AG20443 (cell line): ENCODE measurements at regions not wholly inside any gene's neighbourhood (a gene's known extent, or its start where the extent isn't known, plus 50 kb on each side); places are given as distances from the start of the nearest gene placed in this dataset.
"Not testable (repeated sequence)": the region's sequence is repeated elsewhere in the genome, so short reads cannot be mapped to it uniquely, and the experiment has no call there.

Experiments used
- DNase-seq: peaks from one replicate; pipeline ENCODE4 v3.0.0; 2012; ENCODE audit warnings: low spot score, mixed read lengths

DNA sequence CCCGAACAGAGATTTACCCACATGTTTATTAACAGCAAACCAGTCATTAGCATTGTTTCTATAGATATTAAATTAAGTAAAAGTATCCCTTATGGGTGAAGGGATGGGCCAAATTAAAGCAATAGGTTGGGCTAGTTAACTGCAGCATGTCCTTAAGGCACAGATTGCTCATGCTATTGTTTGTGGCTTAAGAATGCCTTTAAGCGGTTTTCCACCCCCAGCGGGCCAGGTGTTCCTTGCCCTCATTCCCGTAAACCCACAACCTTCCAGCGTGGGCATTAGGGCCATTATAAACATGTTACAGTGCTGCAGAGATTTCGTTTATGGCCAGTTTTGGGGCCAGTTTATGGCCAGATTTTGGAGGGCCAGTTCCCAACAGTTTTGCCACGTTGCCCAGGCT lies 245.3 kb upstream of the PROK2 start:
- not testable (repeated sequence) for DNase-seq

DNA sequence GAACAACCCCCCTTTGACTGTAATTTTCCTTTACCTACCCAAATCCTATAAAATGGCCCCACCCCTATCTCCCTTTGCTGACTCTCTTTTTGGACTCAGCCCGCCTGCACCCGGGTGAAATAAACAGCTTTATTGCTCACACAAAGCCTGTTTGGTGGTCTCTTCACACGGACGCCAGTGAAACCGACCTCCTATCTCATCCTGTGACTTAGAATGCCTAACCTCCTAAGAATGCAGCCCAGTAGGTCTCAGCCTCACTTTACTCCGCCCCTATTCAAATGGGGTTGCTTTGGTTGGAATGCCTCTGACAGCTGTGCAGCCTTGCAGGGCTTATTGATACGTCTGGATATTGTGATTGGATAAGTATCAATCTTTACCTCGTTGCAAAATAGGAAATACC lies 243.8 kb upstream of the PROK2 start:
- DNase-seq, result not testable (repeated sequence)

- not testable (repeated sequence) for DNase-seq
These were observed 243.4 kb upstream of the PROK2 start for GRCh38 chr3:72028307-72028706.

DNA sequence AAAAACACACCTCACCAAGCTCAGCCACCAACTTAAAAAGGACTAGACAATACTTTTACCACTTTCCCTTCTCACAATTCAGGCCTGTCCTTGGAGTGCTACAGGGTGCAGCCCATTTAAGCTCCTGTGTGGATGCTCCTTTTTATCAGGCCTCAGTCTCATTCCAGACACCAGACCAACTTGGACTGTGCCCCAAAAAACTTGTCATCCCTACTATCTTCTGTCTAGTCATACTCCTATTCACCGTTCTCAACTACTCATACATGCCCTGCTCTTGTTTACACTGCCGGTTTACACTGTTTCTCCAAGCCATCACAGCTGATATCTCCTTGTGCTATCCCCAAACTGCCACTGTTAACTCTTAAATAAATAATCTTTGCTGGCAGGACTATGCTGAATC lies 242.8 kb upstream of the PROK2 start:
- DNase-seq, result not testable (repeated sequence)

GRCh38 chr3:72022027-72022426 lies 237.1 kb upstream of the PROK2 start:
- no peak for DNase-seq

DNA sequence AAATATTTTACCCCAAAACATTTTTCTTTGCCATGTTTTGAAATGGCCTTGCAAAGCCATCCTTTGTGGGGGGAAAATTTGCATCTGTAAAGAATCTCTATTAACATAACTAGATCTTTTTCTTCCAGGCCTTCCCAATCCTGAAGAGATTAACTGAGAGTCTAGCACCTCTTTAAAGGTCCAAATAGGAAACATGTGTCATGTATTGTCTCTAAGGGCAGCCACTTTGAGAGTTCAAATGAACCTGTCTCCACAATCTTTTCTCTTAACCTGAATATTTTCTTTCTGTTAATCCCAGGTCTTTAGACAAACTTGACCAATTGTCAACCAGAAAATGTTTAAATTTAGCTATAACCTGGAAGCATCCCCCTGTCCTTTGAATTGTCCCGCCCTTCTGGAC lies 236.6 kb upstream of the PROK2 start:
- no peak for DNase-seq

DNA sequence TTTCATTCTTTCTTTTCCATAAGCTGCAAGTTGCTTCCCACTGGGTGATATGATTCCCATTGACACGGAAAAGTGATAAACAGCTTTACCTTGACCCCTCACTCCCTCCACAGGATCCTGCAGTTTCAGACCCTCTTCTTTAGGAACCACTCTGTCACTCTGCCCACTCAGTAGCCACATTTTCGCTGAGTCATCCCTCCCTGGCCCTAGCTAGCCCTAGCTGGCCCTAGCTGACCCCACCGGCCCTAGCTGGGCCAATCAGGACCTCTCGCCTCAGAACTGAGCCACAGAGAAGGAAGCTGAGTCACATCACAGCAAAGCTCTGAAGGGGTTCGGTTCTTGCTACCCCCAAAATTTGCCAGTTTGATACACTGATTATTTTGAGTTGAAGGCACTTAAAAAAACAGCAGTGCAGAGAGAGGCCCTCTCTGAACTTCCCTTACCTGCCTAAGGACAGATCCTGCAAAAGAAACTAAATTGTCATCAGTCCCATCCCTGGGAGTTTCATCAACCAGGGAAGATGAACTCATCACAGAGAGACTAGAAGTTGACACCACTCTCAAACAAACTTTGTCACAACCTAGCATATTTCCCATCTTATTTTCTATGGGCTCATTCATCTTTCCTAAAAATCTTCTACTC lies 233.5 kb upstream of the PROK2 start:
- peak; percentile 48 for DNase-seq

GRCh38 chr3:72017935-72018334 lies 233.0 kb upstream of the PROK2 start:
- no peak for DNase-seq

GRCh38 chr3:72017311-72017710 lies 232.4 kb upstream of the PROK2 start:
- DNase-seq, result no peak

- DNase-seq, result no peak
These were observed 230.5 kb upstream of the PROK2 start for GRCh38 chr3:72015463-72015862.

DNA sequence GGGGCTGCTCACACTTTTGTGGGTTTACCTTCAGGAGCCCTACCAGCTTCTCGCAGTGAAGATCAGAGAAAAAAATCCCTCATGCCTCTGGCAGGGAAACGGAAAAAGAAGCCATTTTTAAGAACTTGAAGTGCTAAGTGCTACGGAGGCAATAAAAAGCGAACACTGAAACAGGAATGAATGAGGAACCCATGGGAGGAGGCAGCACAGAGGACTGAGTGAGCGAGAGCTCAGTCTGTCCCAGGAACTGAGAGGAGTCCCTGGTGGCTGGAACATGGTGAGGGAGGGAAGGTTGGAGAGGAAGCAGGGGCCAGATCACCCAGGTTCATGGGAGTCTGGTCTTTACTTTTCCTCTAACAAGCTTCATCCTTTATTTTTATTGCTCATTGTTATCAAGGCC lies 228.1 kb upstream of the PROK2 start:
- no peak for DNase-seq

DNA sequence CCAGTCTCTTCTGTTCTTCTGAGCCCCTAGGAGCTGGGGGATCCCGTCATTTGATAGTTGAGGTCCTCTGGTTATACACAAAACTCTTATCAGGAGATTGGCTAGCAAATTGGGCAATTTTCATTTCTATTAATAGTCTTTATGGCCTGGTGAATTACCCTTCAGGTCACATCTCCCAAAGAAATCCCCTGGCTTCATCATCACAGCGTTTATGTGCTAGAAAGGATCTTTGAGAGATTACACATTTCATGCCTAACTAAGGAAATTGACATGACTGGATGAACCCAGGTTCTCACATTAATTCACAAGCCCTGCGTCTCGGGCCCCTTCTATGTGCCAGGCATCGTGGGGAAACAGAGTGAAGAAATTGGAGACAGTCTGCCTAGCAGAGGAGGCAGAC lies 227.4 kb upstream of the PROK2 start:
- no peak for DNase-seq

- DNase-seq, result peak; percentile 80
These were observed 226.5 kb upstream of the PROK2 start for GRCh38 chr3:72011485-72011884.

DNA sequence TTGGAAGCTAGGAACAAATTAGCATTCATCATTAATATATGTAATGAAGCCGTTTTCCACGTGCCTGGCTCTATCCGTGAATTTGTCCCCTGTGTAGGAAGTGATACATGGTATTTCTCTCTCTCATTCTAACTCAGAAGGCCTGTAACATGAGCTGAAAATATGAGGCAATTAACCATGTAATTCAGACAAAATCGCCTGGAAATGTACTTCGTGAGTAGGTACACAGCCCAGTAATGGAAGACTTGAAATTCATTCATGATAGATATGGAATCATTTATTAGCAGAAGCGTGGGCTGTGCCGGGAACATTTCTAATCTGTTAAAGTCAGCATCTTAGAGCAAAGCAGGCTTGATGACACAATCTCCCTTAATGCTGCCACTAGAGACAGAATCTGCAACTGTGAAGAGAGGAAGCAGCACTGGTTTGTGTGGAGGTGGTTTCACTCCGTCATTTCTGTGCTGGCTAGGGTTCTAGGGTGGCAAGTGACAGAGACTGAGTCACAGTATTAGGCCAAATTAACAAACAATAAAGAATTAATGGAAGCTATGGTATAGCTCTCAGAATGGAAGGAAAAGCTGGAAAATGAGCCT lies 225.0 kb upstream of the PROK2 start:
- peak; percentile 31 for DNase-seq

DNA sequence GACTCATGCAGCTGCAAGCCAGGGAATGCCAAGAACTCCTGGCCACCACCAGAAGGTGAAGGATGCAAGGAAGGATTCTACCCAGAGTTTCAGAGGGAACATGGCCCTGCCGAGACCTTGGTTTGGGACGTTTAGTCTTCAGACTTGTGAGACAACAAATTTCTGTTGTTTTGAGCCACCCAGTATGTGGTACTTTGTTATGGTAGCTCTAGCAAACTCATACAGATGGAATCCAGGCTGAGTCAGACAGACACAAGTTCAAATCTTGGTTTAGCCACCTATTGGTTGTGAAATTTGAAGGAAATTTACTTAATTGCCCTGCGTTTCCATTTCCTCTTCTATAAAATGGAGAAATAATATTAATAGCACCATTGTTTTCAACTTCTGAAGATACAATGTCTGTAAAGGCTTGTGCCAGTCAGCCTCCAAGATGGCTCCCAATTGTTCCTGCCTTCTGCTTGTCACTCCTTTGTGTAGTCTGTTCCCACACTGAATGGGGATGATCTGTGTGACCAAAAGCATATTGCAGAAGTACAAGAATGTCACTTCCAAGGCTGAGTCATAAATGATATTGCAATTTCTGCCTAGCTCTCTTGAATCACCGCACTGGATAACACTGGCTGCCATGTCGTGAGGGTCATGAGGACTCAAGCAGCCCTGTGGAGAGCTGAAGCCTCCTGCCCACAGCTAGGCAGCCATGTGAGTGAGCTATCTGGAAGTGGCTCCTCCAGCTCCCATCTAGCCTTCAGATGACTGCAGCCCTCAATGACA lies 223.5 kb upstream of the PROK2 start:
- peak; percentile 57 for DNase-seq

GRCh38 chr3:72006631-72007556 lies 221.9 kb upstream of the PROK2 start:
- DNase-seq, result peak; percentile 34

- peak; percentile 28 for DNase-seq
These were observed 219.9 kb upstream of the PROK2 start for GRCh38 chr3:72004749-72005292.

DNA sequence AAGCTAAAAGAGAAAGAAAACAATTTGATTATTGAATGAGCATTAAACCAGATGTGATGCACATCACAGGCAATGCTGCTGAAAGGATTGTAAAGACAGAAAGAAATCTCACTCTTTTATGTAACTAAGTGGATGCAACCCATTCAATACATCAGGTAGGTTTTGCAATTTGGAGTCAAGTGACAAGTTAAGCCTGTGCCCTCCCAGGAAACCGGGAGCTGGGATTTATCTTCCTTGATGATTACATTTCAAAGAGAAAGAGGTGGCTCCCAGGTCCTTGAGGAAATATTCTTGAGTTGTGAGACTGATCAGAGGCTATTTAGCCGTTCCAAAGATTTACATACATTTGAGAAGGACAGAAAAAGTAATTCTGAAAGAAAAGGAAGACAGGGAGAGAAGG lies 219.0 kb upstream of the PROK2 start:
- DNase-seq, result no peak

DNA sequence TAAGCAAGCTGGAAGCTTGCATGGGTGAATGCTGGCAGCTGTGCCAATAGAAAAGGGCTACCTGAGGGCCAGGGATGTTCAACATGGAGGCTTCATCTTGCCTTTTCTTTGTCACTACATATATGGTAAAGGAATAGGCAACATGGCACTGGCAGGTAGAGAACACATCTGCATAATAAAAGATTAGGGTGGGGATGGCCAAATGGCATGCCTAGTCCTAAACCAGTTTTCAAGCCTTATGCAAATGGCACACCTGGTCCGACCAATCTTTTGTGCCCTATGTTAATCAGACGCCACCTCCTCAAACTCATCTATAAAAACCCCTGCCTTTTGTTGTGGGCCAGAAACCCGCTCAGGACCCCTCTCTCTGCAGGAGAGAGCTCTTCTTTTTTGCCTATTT lies 216.8 kb upstream of the PROK2 start:
- no peak for DNase-seq

DNA sequence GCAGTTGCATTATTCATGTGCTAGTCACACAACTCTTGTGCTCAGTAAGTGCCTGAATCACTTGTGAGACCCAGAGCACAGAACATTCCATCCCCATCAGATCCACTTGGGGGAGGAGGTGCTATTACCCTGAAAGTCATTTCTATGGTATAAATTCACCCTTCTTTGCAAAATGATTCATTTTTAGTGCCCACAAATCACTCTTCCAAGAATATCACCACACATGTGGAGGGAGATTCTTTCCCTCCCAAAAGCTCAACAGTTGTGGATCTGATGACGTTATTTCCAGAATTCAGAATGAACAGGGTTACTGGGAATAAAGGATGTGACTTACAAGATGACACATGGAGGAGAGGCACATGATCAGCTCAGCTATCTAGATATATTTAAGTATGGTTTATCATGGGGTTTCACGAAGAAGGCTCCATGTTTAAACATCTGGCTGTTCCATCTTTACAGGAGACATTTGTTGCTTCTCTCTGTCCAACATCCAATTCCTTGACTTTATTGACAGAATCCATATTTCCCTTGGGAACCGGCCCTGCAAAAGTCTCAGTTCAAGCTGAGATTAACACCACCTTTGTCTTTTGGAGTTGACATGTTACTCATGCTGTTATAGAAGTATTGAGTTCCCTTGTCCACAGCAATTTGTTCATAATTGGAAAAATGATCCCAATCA lies 214.2 kb upstream of the PROK2 start:
- peak; percentile 90 for DNase-seq

DNA sequence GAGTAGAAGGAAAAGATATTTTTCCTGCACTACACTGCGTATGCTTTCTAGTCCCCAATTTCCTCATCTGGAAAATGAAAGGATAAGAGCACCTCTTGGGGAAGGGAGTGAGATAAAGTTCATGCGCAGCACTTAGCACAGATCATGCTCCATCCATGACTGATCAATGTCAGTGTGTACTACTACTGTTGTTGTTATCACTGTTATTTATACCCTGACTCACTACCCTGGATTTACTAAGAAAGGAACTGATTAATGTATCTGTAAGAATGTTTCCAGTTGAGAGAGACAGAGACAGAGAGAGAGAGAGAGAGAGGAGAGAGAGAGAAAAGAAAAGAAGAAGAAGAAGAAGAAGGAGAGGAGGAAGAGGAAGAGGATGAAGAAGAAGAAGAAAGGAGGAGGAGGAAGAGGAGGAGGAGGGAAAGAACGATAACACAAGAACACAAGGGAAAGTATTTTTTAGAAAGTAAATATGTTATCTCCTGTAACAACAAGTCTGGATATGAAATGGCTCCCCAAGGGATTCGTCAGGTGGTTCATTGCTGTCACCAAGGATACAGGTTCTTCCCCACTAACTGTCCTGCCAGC lies 212.2 kb upstream of the PROK2 start:
- DNase-seq, result no peak
